HFFc6 (cell line): ENCODE measurements at regions not wholly inside any gene's neighbourhood (a gene's known extent, or its start where the extent isn't known, plus 50 kb on each side); places are given as distances from the start of the nearest gene placed in this dataset.

Experiments used
- DNase-seq: peaks from one replicate; pipeline ENCODE4 v3.0.0-alpha.2; 2018
- H3K27ac Mint-ChIP-seq: 2 replicates; pipeline ENCODE4 v1.8.0; 2020; ENCODE audit warnings: mild to moderate bottlenecking, mixed read lengths
- H3K27me3 Mint-ChIP-seq: 2 replicates; pipeline ENCODE4 v1.8.0; 2021; ENCODE audit warnings: mild to moderate bottlenecking, moderate library complexity, mixed read lengths; ENCODE audit not compliant: insufficient read depth
- H3K36me3 Mint-ChIP-seq: 2 replicates; pipeline ENCODE4 v1.8.0; 2021; ENCODE audit warnings: low read depth, mixed read lengths
- H3K4me1 Mint-ChIP-seq: 2 replicates; pipeline ENCODE4 v1.8.0; 2020; ENCODE audit warnings: low read depth, mixed read lengths
- H3K4me3 Mint-ChIP-seq: 2 replicates; pipeline ENCODE4 v1.8.0; 2020; ENCODE audit warnings: mild to moderate bottlenecking, moderate library complexity, mixed read lengths
- H3K9me3 Mint-ChIP-seq: 2 replicates; pipeline ENCODE4 v1.8.0; 2020; ENCODE audit warnings: mild to moderate bottlenecking, mixed read lengths
- CTCF ChIP-seq: fragments of 200-600 bp; sonication (generic); IDR thresholded peaks from 2 replicates; pipeline ENCODE4 v1.5.0; 2021; ENCODE audit warnings: antibody characterized with exemption, mild to moderate bottlenecking

DNA sequence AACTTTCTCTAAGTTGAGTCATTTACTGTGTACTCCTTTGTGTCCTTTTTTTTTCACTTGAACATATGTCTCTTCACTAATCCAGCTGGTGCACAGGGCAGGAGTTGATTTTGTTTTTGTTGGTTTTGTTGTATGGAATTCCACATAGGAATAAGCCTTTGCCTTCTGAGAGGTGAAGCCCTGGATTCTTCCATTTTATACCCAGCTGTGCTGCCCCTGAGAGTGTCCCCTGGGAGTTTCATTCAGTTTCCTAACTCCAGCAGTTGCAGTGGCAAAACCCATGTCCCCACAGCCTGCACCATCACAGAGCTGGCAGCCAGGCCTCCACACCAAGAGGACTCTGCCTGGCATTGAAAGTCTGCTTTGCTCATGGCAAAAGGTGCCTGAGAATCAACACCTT lies 107.3 kb upstream of the SYNDIG1 start:
- H3K4me3 Mint-ChIP-seq: no peak overlapping the region
- H3K27ac Mint-ChIP-seq: no peak overlapping the region
- H3K27me3 Mint-ChIP-seq: peaks cover 5% of the 10 kb centered on the region
- no peak for DNase-seq
- H3K9me3 Mint-ChIP-seq: peaks cover 15% of the 10 kb centered on the region
- no peak for TF ChIP-seq CTCF
- peaks cover 6% of the 10 kb centered on the region for H3K36me3 Mint-ChIP-seq
- H3K4me1 Mint-ChIP-seq: peaks cover 15% of the 10 kb centered on the region

GRCh38 chr20:24361541-24361940 lies 107.9 kb upstream of the SYNDIG1 start:
- Mint-ChIP-seq H3K4me1 (peaks cover 11% of the 10 kb centered on the region), H3K9me3 (peaks cover 15% of the 10 kb centered on the region), H3K27ac (no peak overlapping the region), H3K36me3 (peaks cover 6% of the 10 kb centered on the region), H3K27me3 (peaks cover 5% of the 10 kb centered on the region), H3K4me3 (no peak overlapping the region)
- TF ChIP-seq CTCF: no peak
- no peak for DNase-seq

DNA sequence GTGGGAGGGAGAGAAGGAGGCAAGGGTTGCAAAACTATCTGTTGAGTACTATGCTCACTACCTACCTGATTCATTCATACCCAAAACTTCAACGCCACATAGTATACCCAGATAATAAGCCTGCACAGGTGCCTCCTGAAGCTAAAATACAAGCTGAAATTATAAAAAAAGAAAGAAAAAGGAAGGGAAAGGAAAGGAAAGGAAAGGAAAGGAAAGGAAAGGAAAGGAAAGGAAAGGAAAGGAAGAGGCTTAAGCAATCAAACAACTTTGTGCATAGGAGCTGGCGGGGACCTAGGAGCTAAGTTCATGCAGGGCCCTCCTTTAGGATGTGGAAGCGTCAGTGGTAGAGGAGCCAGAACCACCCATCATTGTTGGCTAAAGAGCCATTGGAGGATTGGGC lies 108.9 kb upstream of the SYNDIG1 start:
- Mint-ChIP-seq H3K4me3 (no peak overlapping the region), H3K4me1 (peaks cover 7% of the 10 kb centered on the region; the same call in 1 of the 2 replicates), H3K36me3 (peaks cover 6% of the 10 kb centered on the region), H3K9me3 (peaks cover 15% of the 10 kb centered on the region), H3K27ac (no peak overlapping the region), H3K27me3 (peaks cover 3% of the 10 kb centered on the region)
- no peak for TF ChIP-seq CTCF
- DNase-seq: no peak

DNA sequence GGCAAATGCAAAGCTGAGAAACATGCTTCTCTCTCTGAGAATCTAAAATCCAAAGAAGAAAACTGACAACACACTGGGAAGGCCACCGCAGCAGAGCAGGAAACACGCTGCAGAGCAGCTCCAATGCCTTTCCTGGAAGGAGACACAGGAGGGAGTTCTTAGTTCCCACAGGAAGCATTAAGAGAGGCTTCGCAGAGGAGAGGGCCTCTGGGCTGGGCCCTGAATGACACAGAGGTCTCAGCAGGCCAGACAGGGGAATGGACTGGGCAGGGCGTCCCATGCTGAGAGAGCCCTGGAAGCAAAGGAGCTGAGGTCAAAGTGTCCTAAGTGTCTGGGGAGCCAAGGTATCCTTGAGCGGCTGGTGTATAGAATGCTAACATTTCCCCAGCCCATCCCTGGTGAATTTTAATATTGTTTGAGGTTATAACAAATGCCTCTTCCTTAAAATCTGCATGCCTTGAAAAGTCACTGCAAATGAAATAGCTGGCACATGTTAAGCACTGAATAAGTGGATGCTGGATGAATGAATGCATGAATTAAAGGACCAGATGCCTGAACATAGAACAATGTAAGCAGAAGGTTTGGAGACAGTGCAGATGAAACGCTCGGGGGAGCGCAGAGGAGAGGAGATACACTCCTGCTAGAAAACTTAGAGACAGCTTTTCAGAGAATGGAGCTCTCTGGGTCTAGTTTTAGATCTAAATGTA lies 110.0 kb upstream of the SYNDIG1 start:
- no peak for TF ChIP-seq CTCF
- no peak overlapping the region for H3K27ac Mint-ChIP-seq
- no peak overlapping the region for H3K4me3 Mint-ChIP-seq
- peaks cover 6% of the 10 kb centered on the region for H3K36me3 Mint-ChIP-seq
- no peak for DNase-seq
- no peaks in the 10 kb centered on the region; the same call in 1 of the 2 replicates for H3K27me3 Mint-ChIP-seq
- peaks cover 7% of the 10 kb centered on the region; the same call in 1 of the 2 replicates for H3K4me1 Mint-ChIP-seq
- H3K9me3 Mint-ChIP-seq: peaks cover 15% of the 10 kb centered on the region

GRCh38 chr20:24357931-24358330 lies 111.5 kb upstream of the SYNDIG1 start:
- Mint-ChIP-seq H3K9me3 (peaks cover 12% of the 10 kb centered on the region), H3K27me3 (no peaks in the 10 kb centered on the region; the same call in 1 of the 2 replicates), H3K36me3 (peaks cover 6% of the 10 kb centered on the region; the same call in 1 of the 2 replicates), H3K4me3 (no peak overlapping the region), H3K4me1 (peaks cover 7% of the 10 kb centered on the region; the same call in 1 of the 2 replicates), H3K27ac (no peak overlapping the region)
- no peak for DNase-seq
- no peak for TF ChIP-seq CTCF
